HUES6 (cell line): ENCODE measurements at regions not wholly inside any gene's neighbourhood (a gene's known extent, or its start where the extent isn't known, plus 50 kb on each side); places are given as distances from the start of the nearest gene placed in this dataset.

Experiments
- H3K27ac ChIP-seq: 2 replicates; pipeline ENCODE4 v1.7.0; 2013; ENCODE audit warnings: low read depth, mild to moderate bottlenecking, low read length, inconsistent platforms
- H3K27me3 ChIP-seq: 2 replicates; pipeline ENCODE4 v1.6.1; 2013; ENCODE audit warnings: low read length; ENCODE audit not compliant: control insufficient read depth, insufficient read depth
- H3K36me3 ChIP-seq: 2 replicates; pipeline ENCODE4 v1.6.1; 2013; ENCODE audit warnings: low read length; ENCODE audit not compliant: control insufficient read depth, insufficient read depth
- H3K4me1 ChIP-seq: 2 replicates; pipeline ENCODE4 v1.6.1; 2013; ENCODE audit warnings: low read length; ENCODE audit not compliant: control insufficient read depth, insufficient read depth
- H3K4me3 ChIP-seq: 2 replicates; pipeline ENCODE4 v1.5.1; 2013; ENCODE audit warnings: low read depth, low read length
- H3K9ac ChIP-seq: one replicate; pipeline ENCODE4 v1.6.1; 2013; ENCODE audit warnings: mild to moderate bottlenecking, low read length
- H3K9me3 ChIP-seq: 2 replicates; pipeline ENCODE4 v1.6.1; 2013; ENCODE audit warnings: low read depth, low read length; ENCODE audit not compliant: control insufficient read depth, insufficient read depth

- no peaks in the 10 kb centered on the region for H3K27me3 ChIP-seq
- no peak overlapping the region for H3K4me3 ChIP-seq
- H3K27ac ChIP-seq, result no peak overlapping the region
- H3K36me3 ChIP-seq, result no peaks in the 10 kb centered on the region
- H3K4me1 ChIP-seq, result no peaks in the 10 kb centered on the region
- H3K9me3 ChIP-seq, result no peaks in the 10 kb centered on the region
- no peak overlapping the region for H3K9ac ChIP-seq
Observed at GRCh38 chr19:30116984-30117555, 175.0 kb downstream of the URI1 start.

DNA sequence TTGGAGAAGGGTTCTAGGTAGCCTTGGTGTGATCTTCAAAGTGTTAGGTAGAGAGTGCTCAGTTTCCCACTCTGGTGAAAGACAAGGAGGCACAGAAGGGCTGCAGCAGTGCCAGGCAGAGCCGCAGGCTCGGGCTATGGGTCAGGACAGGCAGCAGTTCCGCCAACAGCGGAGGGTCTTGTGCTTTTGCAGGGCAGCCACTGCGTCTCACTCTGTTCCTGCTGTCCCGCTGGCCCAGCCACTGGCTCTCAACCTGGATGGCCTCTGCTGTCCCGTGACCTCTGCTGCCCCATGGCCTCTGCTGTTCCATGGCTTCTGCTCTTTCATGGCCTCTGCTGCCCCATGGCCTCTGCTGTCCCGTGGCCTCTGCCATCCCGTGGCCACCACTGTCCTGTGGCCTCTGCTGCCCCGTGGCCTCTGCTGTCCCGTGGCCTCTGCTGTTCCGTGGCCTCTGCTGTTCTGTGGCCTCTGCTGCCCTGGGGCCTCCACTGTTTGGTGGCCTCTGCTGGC is 175.7 kb downstream of the URI1 start:
- Histone ChIP-seq H3K4me3 (no peak overlapping the region), H3K36me3 (no peaks in the 10 kb centered on the region), H3K9me3 (no peaks in the 10 kb centered on the region), H3K9ac (no peak overlapping the region), H3K4me1 (no peaks in the 10 kb centered on the region), H3K27me3 (no peaks in the 10 kb centered on the region), H3K27ac (no peak overlapping the region)

DNA sequence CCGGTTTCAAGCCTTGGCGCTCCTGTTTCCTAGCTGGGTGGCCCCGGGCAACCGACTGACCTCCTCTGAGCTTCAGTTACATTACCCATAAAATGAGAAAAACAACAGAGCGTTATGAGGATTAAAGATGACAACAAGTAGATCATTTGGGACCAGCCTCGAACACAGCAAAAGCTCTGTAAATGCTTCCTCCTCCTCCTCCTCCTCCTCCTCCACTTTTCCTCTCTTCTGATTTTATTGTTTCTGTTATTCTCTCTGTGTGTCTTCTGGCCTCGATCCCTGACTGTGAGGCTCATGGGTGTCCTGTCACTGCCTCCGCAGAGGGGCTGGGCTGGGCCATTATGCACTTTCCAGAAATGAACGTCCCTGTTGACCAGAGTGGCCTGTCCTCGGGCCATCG is 176.2 kb downstream of the URI1 start:
- Histone ChIP-seq H3K27ac (no peak overlapping the region), H3K4me3 (no peak overlapping the region), H3K4me1 (no peaks in the 10 kb centered on the region), H3K9ac (no peak overlapping the region), H3K9me3 (no peaks in the 10 kb centered on the region), H3K36me3 (no peaks in the 10 kb centered on the region), H3K27me3 (no peaks in the 10 kb centered on the region)

GRCh38 chr19:30118760-30119159 is 176.7 kb downstream of the URI1 start:
- H3K27me3 ChIP-seq, result no peaks in the 10 kb centered on the region
- no peak overlapping the region for H3K27ac ChIP-seq
- no peaks in the 10 kb centered on the region for H3K4me1 ChIP-seq
- no peaks in the 10 kb centered on the region for H3K9me3 ChIP-seq
- H3K9ac ChIP-seq, result no peak overlapping the region
- H3K36me3 ChIP-seq, result no peaks in the 10 kb centered on the region
- no peak overlapping the region for H3K4me3 ChIP-seq

DNA sequence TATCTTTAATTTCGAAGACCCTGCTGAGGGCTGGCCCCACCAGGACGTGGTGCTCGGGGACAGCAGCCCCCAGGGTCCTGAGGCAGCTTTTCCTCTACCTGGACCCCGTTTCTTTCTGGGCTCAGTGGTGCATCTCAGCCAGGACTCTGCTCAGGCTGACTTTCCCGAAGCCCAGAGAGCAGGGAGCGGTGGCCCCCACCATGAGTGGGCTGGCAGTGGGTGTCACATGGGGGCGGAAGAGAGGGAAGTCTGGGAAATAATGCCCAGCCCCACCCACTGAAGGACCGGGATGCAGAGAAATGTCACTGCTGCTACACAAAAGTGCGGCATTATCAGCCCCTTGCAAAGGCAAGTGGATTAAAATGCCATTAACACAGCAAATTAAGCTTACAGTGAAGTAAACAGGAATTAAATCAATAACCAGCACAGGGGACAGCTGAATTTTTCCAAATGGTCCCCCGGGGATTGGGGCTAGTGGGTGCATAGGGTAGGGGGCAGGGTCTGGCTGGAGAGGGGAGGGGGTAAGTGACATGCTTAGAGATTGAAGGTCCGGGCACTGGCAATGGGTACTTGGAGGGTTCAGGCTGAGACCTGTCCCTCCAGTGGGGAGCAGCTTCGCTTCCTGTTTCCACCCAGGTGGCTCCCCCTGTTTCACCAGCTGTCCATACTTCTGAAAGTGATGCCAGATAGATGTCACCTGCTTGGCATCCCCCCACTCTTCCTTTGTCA is 177.3 kb downstream of the URI1 start:
- Histone ChIP-seq H3K9me3 (no peaks in the 10 kb centered on the region), H3K27ac (no peak overlapping the region), H3K4me1 (no peaks in the 10 kb centered on the region), H3K36me3 (no peaks in the 10 kb centered on the region), H3K27me3 (no peaks in the 10 kb centered on the region), H3K4me3 (no peak overlapping the region), H3K9ac (no peak overlapping the region)

DNA sequence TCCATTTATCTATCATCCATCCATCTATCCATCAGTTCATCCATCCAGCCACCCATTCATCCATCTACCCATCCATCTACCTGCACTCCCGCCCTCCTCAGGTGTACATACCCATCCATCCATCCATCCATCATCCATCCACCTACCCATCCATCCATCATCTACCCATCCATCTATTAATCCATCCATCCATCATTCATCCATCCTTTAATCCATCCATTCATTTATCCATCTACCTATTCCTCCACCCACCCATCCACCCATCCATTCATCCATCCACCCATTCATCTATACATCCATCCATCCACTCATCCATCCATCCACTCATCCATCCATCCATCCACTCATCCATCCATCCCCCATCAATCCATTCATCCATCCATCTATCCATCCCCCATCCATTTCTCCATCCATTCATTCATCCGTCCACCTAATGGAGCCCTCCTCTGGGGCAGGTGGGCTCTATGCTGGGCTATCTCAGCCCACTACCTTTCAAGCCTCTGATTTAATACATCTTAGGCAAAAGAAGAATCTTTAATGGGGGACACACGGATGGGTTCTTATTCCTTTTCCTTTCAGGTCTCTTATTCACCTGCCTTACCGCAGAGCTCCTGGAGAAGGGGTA is 178.9 kb downstream of the URI1 start:
- Histone ChIP-seq H3K36me3 (no peaks in the 10 kb centered on the region), H3K27me3 (no peaks in the 10 kb centered on the region), H3K9ac (no peak overlapping the region)

DNA sequence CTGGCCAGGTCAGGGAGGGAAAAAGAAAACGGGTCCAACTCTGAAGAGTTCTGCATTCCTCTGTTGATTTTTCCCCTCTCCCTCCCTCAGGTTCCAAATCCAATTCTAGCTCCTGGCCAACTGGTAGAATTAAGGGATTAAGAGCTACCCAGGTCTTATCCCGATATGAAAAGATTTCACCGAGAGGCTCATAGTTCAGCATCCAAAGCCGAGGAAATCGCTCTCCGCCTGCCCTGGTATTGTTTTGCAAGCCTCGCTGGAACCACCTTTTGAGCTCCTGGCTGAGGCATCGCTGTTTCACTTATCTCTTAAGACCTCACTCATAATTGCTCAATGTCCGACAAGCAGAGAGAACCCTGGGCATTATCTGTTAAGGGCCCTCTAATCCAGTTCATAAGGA is 180.4 kb downstream of the URI1 start:
- no peaks in the 10 kb centered on the region for H3K4me1 ChIP-seq
- H3K27me3 ChIP-seq, result no peaks in the 10 kb centered on the region
- H3K9ac ChIP-seq, result no peak overlapping the region

More for the DNA sequence above, 178.9 kb downstream of the URI1 start:
- Histone ChIP-seq H3K4me1 (no peaks in the 10 kb centered on the region), H3K4me3 (no peak overlapping the region), H3K27ac (no peak overlapping the region), H3K9me3 (no peaks in the 10 kb centered on the region)

GRCh38 chr19:30123119-30123518 is 181.1 kb downstream of the URI1 start:
- no peaks in the 10 kb centered on the region for H3K27me3 ChIP-seq
- H3K9me3 ChIP-seq, result no peaks in the 10 kb centered on the region
- H3K36me3 ChIP-seq, result no peaks in the 10 kb centered on the region

More for the DNA sequence above, 180.4 kb downstream of the URI1 start:
- no peak overlapping the region for H3K27ac ChIP-seq
- H3K36me3 ChIP-seq, result no peaks in the 10 kb centered on the region
- no peaks in the 10 kb centered on the region for H3K9me3 ChIP-seq
- no peak overlapping the region for H3K4me3 ChIP-seq

GRCh38 chr19:30123611-30124010 is 181.6 kb downstream of the URI1 start:
- Histone ChIP-seq H3K27ac (no peak overlapping the region), H3K36me3 (no peaks in the 10 kb centered on the region), H3K27me3 (no peaks in the 10 kb centered on the region), H3K9ac (no peak overlapping the region), H3K9me3 (no peaks in the 10 kb centered on the region), H3K4me3 (no peak overlapping the region), H3K4me1 (no peaks in the 10 kb centered on the region)

More at GRCh38 chr19:30123119-30123518, 181.1 kb downstream of the URI1 start:
- no peak overlapping the region for H3K4me3 ChIP-seq
- H3K4me1 ChIP-seq, result no peaks in the 10 kb centered on the region
- no peak overlapping the region for H3K9ac ChIP-seq
- no peak overlapping the region for H3K27ac ChIP-seq

GRCh38 chr19:30128211-30128610 is 186.2 kb downstream of the URI1 start:
- Histone ChIP-seq H3K27ac (no peak overlapping the region), H3K9me3 (no peaks in the 10 kb centered on the region), H3K27me3 (no peaks in the 10 kb centered on the region), H3K36me3 (no peaks in the 10 kb centered on the region), H3K4me1 (no peaks in the 10 kb centered on the region), H3K9ac (no peak overlapping the region), H3K4me3 (no peak overlapping the region)
